HCT116 (cell line): ENCODE measurements at regions not wholly inside any gene's neighbourhood (a gene's known extent, or its start where the extent isn't known, plus 50 kb on each side); places are given as distances from the start of the nearest gene placed in this dataset.

Experiments used
- ATAC-seq: fragments of 200-7000 bp; cut with Tn5 transposase; 2 replicates; pipeline ENCODE4 v1.9.1; 2020; ENCODE audit warnings: mild to moderate bottlenecking, moderate library complexity
- BruUV-seq: library from RNA; stranded (reverse); fragments of 400-500 nt; replicated peaks from 2 replicates; lab custom pipeline; 2021; lab: Mats Ljungman, UMichigan
- CTCF ChIA-PET: fragments of 300-600 bp; sonication (Branson Sonifier 250); formaldehyde crosslinking; loops from one replicate; lab custom pipeline; 2021; ENCODE audit warnings: antibody characterized with exemption; lab: Charles Lee
- POLR2A ChIA-PET: fragments of 300-600, 350-600 bp; sonication (Branson Sonifier 250); formaldehyde crosslinking; loops from one replicate; lab custom pipeline; 2021; ENCODE audit warnings: antibody characterized with exemption; lab: Charles Lee
- RAD21 ChIA-PET, 2 experiments: fragments of 300-600 bp; sonication (Branson Sonifier 250); formaldehyde crosslinking; loops; one replicate each; lab custom pipeline; 2023; ENCODE audit warnings: low total read pairs in 2 of 2; ENCODE audit not compliant: uncharacterized antibody in 2 of 2, unreplicated experiment in 2 of 2, low non-redundant PET in 1 of 2; lab: Charles Lee
- DNase-seq: peaks from one replicate; pipeline ENCODE4 v3.0.0-alpha.2; 2010; ENCODE audit warnings: low read depth, low spot score
- H2AFZ ChIP-seq: fragments of 200-600 bp; shearing (Covaris generic), sonication (generic); 2 replicates; pipeline ENCODE4 v1.6.1; 2017; ENCODE audit warnings: low read depth, mixed run types, mixed read lengths, antibody characterized with exemption, low read length; ENCODE audit not compliant: poor library complexity, severe bottlenecking
- H3K27ac ChIP-seq: 2 replicates; pipeline ENCODE4 v1.5.1; 2012; ENCODE audit warnings: low read depth, low read length
- H3K27me3 ChIP-seq: fragments of 200-600 bp; sonication (generic); 2 replicates; pipeline ENCODE4 v1.6.1; 2016; ENCODE audit warnings: mixed run types, low read length, mixed read lengths; ENCODE audit not compliant: insufficient read depth
- H3K36me3 ChIP-seq, 2 experiments: fragments of 200-500 bp in 1 of 2; fragments of 200-600 bp in 1 of 2; sonication (Bioruptor generic) in 1 of 2; sonication (generic) in 1 of 2; 2 replicates each; pipeline versions ENCODE4 v1.5.1 to v1.6.1; 2014 to 2016; ENCODE audit warnings: low read length in 2 of 2, inconsistent platforms in 1 of 2, mixed read lengths in 1 of 2, mixed run types in 1 of 2; ENCODE audit not compliant: insufficient read depth in 2 of 2, control insufficient read depth in 1 of 2
- H3K4me1 ChIP-seq, 2 experiments: fragments of 200-600 bp in 1 of 2; sonication (generic) in 1 of 2; 2 replicates each; pipeline versions ENCODE4 v1.5.1 to v1.6.1; 2012 to 2017; ENCODE audit warnings: low read length in 2 of 2, inconsistent platforms in 1 of 2, mild to moderate bottlenecking in 1 of 2, mixed read lengths in 1 of 2, mixed run types in 1 of 2, moderate library complexity in 1 of 2; ENCODE audit not compliant: insufficient read depth in 2 of 2, control insufficient read depth in 1 of 2
- H3K4me2 ChIP-seq: fragments of 200-600 bp; sonication (generic); 2 replicates; pipeline ENCODE4 v1.6.1; 2017; ENCODE audit warnings: mixed run types, low read length, mixed read lengths
- H3K4me3 ChIP-seq, 2 experiments: fragments of 200-600 bp in 1 of 2; sonication (generic) in 1 of 2; replicated peaks in 1 of 2; 2 replicates each; pipeline ENCODE4 v1.5.1; 2011 to 2016; ENCODE audit warnings: low read length in 2 of 2, control low read depth in 1 of 2, low read depth in 1 of 2, mild to moderate bottlenecking in 1 of 2, mixed read lengths in 1 of 2, mixed run types in 1 of 2
- H3K79me2 ChIP-seq: fragments of 200-600 bp; sonication (generic); 2 replicates; pipeline ENCODE4 v1.6.1; 2017; ENCODE audit warnings: mild to moderate bottlenecking, mixed run types, low read length, moderate library complexity, mixed read lengths; ENCODE audit not compliant: insufficient read depth
- H3K9ac ChIP-seq: fragments of 200-600 bp; sonication (generic); 2 replicates; pipeline ENCODE4 v1.6.1; 2016; ENCODE audit warnings: low read length, mixed read lengths
- H3K9me2 ChIP-seq: fragments of 200-600 bp; sonication (generic), shearing (Covaris generic); 2 replicates; pipeline ENCODE4 v1.6.1; 2017; ENCODE audit warnings: mixed run types, mild to moderate bottlenecking, moderate library complexity; ENCODE audit not compliant: insufficient read depth
- H3K9me3 ChIP-seq, 2 experiments: fragments of 200-500 bp in 1 of 2; fragments of 200-600 bp in 1 of 2; sonication (Bioruptor generic) in 1 of 2; sonication (generic) in 1 of 2; 2 replicates each; pipeline ENCODE4 v1.6.1; 2014 to 2017; ENCODE audit warnings: low read length in 2 of 2, mixed read lengths in 2 of 2, inconsistent platforms in 1 of 2, low read depth in 1 of 2, mild to moderate bottlenecking in 1 of 2, mixed run types in 1 of 2, moderate library complexity in 1 of 2; ENCODE audit not compliant: control insufficient read depth in 1 of 2, insufficient read depth in 1 of 2
- H4K20me1 ChIP-seq: fragments of 200-600 bp; sonication (generic), shearing (Covaris generic); 2 replicates; pipeline ENCODE4 v1.6.1; 2017; ENCODE audit warnings: mixed run types, mild to moderate bottlenecking, moderate library complexity; ENCODE audit not compliant: insufficient read depth
- ATF3 ChIP-seq: IDR thresholded peaks from 2 replicates; pipeline ENCODE4 v1.6.1; 2012
- CEBPB ChIP-seq: IDR thresholded peaks from 2 replicates; pipeline ENCODE4 v1.6.1; 2012; ENCODE audit warnings: low read depth
- ELF1 ChIP-seq: IDR thresholded peaks from 2 replicates; pipeline ENCODE4 v1.6.1; 2012; ENCODE audit warnings: low read depth, borderline replicate concordance
- EZH2 ChIP-seq: fragments of 200-600 bp; sonication (generic); IDR thresholded peaks from 2 replicates; pipeline ENCODE4 v1.6.1; 2017; ENCODE audit warnings: antibody characterized with exemption, mixed run types
- FOSL1 ChIP-seq: IDR thresholded peaks from 2 replicates; pipeline ENCODE4 v1.6.1; 2012; ENCODE audit warnings: low read depth
- JUND ChIP-seq: IDR thresholded peaks from 2 replicates; pipeline ENCODE4 v1.6.1; 2012
- MAX ChIP-seq: IDR thresholded peaks from 2 replicates; pipeline ENCODE4 v1.6.1; 2012
- POLR2A ChIP-seq: IDR thresholded peaks from 2 replicates; pipeline ENCODE4 v1.7.0; 2011; ENCODE audit warnings: borderline replicate concordance; ENCODE audit not compliant: insufficient read depth, insufficient read length; ENCODE audit errors: extremely low read depth
- POLR2AphosphoS5 ChIP-seq: IDR thresholded peaks from 2 replicates; pipeline ENCODE4 v1.6.1; 2011; ENCODE audit warnings: mild to moderate bottlenecking, low read depth, low read length, moderate library complexity
- RAD21 ChIP-seq: IDR thresholded peaks from 2 replicates; pipeline ENCODE4 v1.6.1; 2012; ENCODE audit warnings: low read depth, mild to moderate bottlenecking
- SIN3A ChIP-seq: IDR thresholded peaks from 2 replicates; pipeline ENCODE4 v1.6.1; 2012; ENCODE audit warnings: low read depth
- SP1 ChIP-seq: IDR thresholded peaks from 2 replicates; pipeline ENCODE4 v1.6.1; 2012; ENCODE audit warnings: low read depth
- SRF ChIP-seq: IDR thresholded peaks from 2 replicates; pipeline ENCODE4 v1.6.1; 2012; ENCODE audit warnings: low read depth
- TCF7L2 ChIP-seq: IDR thresholded peaks from 2 replicates; pipeline ENCODE4 v1.7.0; 2011; ENCODE audit warnings: borderline replicate concordance, inconsistent platforms; ENCODE audit not compliant: insufficient read depth, insufficient read length; ENCODE audit errors: extremely low read depth
- YY1 ChIP-seq: IDR thresholded peaks from 2 replicates; pipeline ENCODE4 v1.6.1; 2011; ENCODE audit warnings: low read length, low read depth, moderate library complexity, mild to moderate bottlenecking; ENCODE audit not compliant: insufficient replicate concordance; ENCODE audit errors: extremely low read depth
- ZFX ChIP-seq: fragments of 450-650 bp; IDR thresholded peaks from 2 replicates; pipeline ENCODE4 v1.6.1; 2017
- ZNF274 ChIP-seq: fragments of 200-500 bp; sonication (Bioruptor generic); IDR thresholded peaks from 2 replicates; pipeline ENCODE4 v1.6.1; 2014; ENCODE audit warnings: mild to moderate bottlenecking, low read depth, low read length, inconsistent platforms
- intact Hi-C: fragments of 100-400 bp; cut with micrococcal nuclease; formaldehyde crosslinking; loops from 2 replicates; pipeline ENCODE4 v1.10.0; 2022
- TF ChIP-seq, protein P1 (sequence below), 3 experiments: fragments of 200-600 bp in 1 of 3; sonication (generic) in 1 of 3; IDR thresholded peaks in 2 of 3; conservative IDR thresholded peaks in 1 of 3; 2 replicates each; pipeline ENCODE4 v1.5.1; 2012 to 2017; ENCODE audit warnings: low read depth in 2 of 3, low read length in 2 of 3, antibody characterized with exemption in 1 of 3, borderline replicate concordance in 1 of 3, control low read depth in 1 of 3, mild to moderate bottlenecking in 1 of 3, mixed read lengths in 1 of 3, mixed run types in 1 of 3, moderate library complexity in 1 of 3; ENCODE audit not compliant: insufficient read depth in 1 of 3

DNA sequence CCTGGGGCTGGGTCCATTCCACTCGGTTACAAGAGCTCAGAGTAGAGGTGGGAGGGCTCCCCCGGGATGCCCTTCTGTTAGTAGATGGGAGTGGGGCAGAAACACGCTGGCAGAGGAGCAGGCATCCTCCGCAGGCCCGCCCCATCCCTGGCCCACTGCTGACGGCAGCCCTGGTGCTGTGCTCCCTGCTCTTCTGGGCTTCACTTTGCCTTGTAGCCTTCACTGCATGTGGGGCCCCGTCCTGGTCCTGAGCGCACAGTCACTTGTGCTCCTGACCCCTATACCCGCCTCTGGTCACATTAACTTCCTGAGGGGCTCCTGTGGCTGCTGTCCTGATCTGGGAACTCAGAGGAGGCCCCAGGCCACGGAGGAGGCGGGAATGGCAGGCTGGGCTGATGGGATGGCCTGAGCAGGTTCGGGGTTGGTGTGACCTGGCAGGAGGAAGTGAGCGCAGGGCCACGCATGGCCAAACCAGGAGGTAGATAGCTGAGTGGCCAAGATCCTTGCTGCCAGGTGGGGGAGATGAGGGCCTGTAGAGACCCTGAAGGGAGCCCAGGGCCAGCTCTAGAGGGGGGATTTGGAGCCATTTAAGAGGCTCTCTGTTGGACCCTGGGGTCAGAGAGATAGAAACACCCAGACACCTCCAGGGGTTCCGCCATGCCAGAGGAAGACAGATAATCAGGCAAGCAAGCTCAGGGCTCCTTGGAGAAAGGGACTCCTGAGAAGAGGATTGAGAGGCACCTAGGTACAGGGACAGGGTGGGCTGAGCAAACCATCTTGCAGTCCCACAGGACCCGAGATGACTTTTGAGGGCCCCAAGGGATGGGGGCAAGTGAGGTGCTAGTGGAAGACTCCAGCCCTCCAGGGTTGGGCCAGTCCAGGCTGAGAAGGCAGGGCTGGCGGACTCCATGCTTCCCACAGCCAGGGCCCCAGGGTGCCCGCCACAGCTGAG lies 92.2 kb upstream of the PRR23E start (continued):
- TF ChIP-seq, protein P1, sequence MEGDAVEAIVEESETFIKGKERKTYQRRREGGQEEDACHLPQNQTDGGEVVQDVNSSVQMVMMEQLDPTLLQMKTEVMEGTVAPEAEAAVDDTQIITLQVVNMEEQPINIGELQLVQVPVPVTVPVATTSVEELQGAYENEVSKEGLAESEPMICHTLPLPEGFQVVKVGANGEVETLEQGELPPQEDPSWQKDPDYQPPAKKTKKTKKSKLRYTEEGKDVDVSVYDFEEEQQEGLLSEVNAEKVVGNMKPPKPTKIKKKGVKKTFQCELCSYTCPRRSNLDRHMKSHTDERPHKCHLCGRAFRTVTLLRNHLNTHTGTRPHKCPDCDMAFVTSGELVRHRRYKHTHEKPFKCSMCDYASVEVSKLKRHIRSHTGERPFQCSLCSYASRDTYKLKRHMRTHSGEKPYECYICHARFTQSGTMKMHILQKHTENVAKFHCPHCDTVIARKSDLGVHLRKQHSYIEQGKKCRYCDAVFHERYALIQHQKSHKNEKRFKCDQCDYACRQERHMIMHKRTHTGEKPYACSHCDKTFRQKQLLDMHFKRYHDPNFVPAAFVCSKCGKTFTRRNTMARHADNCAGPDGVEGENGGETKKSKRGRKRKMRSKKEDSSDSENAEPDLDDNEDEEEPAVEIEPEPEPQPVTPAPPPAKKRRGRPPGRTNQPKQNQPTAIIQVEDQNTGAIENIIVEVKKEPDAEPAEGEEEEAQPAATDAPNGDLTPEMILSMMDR (IDR thresholded peaks at IDR 0.05 in 2 of 3, conservative IDR thresholded peaks at IDR 0.05 in 1 of 3; ENCODE audit: borderline replicate concordance in 1 of 3, insufficient read depth in 1 of 3, low read depth in 2 of 3, low read length in 2 of 3), result no peak
- TF ChIP-seq SIN3A (no peak), ELF1 (no peak), SP1 (no peak), EZH2 (no peak), ATF3 (no peak), ZNF274 (no peak)
- TF ChIP-seq, all 23 proteins: peak for 0

- ATAC-seq (no peak), DNase-seq (no peak)
- Histone ChIP-seq H3K9me3 (no peaks in the 10 kb centered on the region), H3K9ac (no peak overlapping the region), H3K4me2 (no peak overlapping the region), H3K4me1 (no peaks in the 10 kb centered on the region), H3K27ac (no peak overlapping the region), H2AFZ (no peak overlapping the region), H3K27me3 (no peaks in the 10 kb centered on the region), H3K4me3 (no peak overlapping the region), H3K36me3 (no peaks in the 10 kb centered on the region), H3K9me2 (no peaks in the 10 kb centered on the region), H3K79me2 (no peaks in the 10 kb centered on the region), H4K20me1 (no peaks in the 10 kb centered on the region)
- ChIA-PET CTCF (no interaction called here), POLR2A (no interaction called here), RAD21 (no interaction called here)
- TF ChIP-seq POLR2A (no peak), CEBPB (no peak), FOSL1 (no peak), SRF (no peak), ZNF274 (no peak), JUND (no peak), SIN3A (no peak), YY1 (no peak), ZFX (no peak), RAD21 (no peak), POLR2AphosphoS5 (no peak), TCF7L2 (no peak), MAX (no peak)
- TF ChIP-seq, protein P1 (IDR thresholded peaks at IDR 0.05 in 2 of 3, conservative IDR thresholded peaks at IDR 0.05 in 1 of 3; ENCODE audit: borderline replicate concordance in 1 of 3, insufficient read depth in 1 of 3, low read depth in 2 of 3, low read length in 2 of 3), result no peak
- BruUV-seq, result no TSS peak
- intact Hi-C loops, result no loop called here
These were observed 91.3 kb upstream of the PRR23E start for GRCh38 chr3:127101411-127102187.
